GM23338 (cell line): ENCODE measurements at regions not wholly inside any gene's neighbourhood (a gene's known extent, or its start where the extent isn't known, plus 50 kb on each side); places are given as distances from the start of the nearest gene placed in this dataset.
A peak's percentile ranks its signal among the peaks of the same experiment; 100 is the strongest.

Source experiments
- ATAC-seq: fragments of 200-7000 bp; cut with Tn5 transposase; 3 replicates; pipeline ENCODE4 v1.9.1; 2020
- DNase-seq: peaks from one replicate; pipeline ENCODE4 v3.0.0-alpha.2; 2015; ENCODE audit warnings: low spot score
- H2AFZ ChIP-seq: fragments of 200-600 bp; sonication (generic); 2 replicates; pipeline ENCODE4 v1.8.0; 2016; ENCODE audit warnings: antibody characterized with exemption, mild to moderate bottlenecking, moderate library complexity
- H3F3A ChIP-seq: fragments of 200-600 bp; sonication (generic); replicated peaks from 2 replicates; pipeline ENCODE4 v1.8.0; 2017; ENCODE audit warnings: antibody characterized with exemption, mixed run types, low read depth
- H3K27ac ChIP-seq: fragments of 200-600 bp; sonication (generic); 2 replicates; pipeline ENCODE4 v1.6.1; 2016; ENCODE audit warnings: low read depth
- H3K27me3 ChIP-seq: fragments of 200-600 bp; sonication (generic); 2 replicates; pipeline ENCODE4 v1.8.0; 2016; ENCODE audit warnings: mild to moderate bottlenecking, mixed run types, moderate library complexity; ENCODE audit not compliant: insufficient read depth
- H3K36me3 ChIP-seq: fragments of 200-600 bp; sonication (generic); 2 replicates; pipeline ENCODE4 v1.8.0; 2016; ENCODE audit warnings: mild to moderate bottlenecking; ENCODE audit not compliant: insufficient read depth
- H3K4me1 ChIP-seq: fragments of 200-600 bp; sonication (generic); 2 replicates; pipeline ENCODE4 v1.8.0; 2016; ENCODE audit warnings: mild to moderate bottlenecking, moderate library complexity; ENCODE audit not compliant: insufficient read depth
- H3K4me2 ChIP-seq: fragments of 200-600 bp; sonication (generic); 2 replicates; pipeline ENCODE4 v1.7.1; 2017; ENCODE audit warnings: mixed run types
- H3K4me3 ChIP-seq: fragments of 200-600 bp; sonication (generic); 2 replicates; pipeline ENCODE4 v1.6.1; 2016; ENCODE audit warnings: mixed run types
- H3K79me2 ChIP-seq: fragments of 200-600 bp; sonication (generic); replicated peaks from 2 replicates; pipeline ENCODE4 v1.8.0; 2017; ENCODE audit warnings: mild to moderate bottlenecking; ENCODE audit not compliant: insufficient read depth
- H3K9me2 ChIP-seq: fragments of 200-600 bp; sonication (generic); 2 replicates; pipeline ENCODE4 v1.8.0; 2017; ENCODE audit not compliant: insufficient read depth
- H4K20me1 ChIP-seq: fragments of 200-600 bp; sonication (generic); replicated peaks from 2 replicates; pipeline ENCODE4 v1.8.0; 2017; ENCODE audit warnings: mild to moderate bottlenecking; ENCODE audit not compliant: insufficient read depth
- H3K27ac Mint-ChIP-seq: 2 replicates; pipeline ENCODE4 v1.8.0; 2020; ENCODE audit warnings: inconsistent platforms, mild to moderate bottlenecking, moderate library complexity, mixed read lengths
- H3K27me3 Mint-ChIP-seq: 3 replicates; pipeline ENCODE4 v1.8.0; 2022; ENCODE audit warnings: low read depth, mild to moderate bottlenecking, moderate library complexity, mixed read lengths, inconsistent platforms; ENCODE audit not compliant: insufficient read depth, poor library complexity
- H3K36me3 Mint-ChIP-seq: 3 replicates; pipeline ENCODE4 v1.8.0; 2021; ENCODE audit warnings: low read depth, mild to moderate bottlenecking, inconsistent platforms, moderate library complexity, mixed read lengths
- H3K4me1 Mint-ChIP-seq: 3 replicates; pipeline ENCODE4 v1.8.0; 2020; ENCODE audit warnings: mild to moderate bottlenecking, inconsistent platforms, mixed read lengths
- H3K4me3 Mint-ChIP-seq: 3 replicates; pipeline ENCODE4 v1.8.0; 2021; ENCODE audit warnings: moderate library complexity, mild to moderate bottlenecking, inconsistent platforms, mixed read lengths
- H3K9me3 Mint-ChIP-seq: 3 replicates; pipeline ENCODE4 v1.8.0; 2020; ENCODE audit warnings: moderate library complexity, mild to moderate bottlenecking, inconsistent platforms, mixed read lengths
- CREB1 ChIP-seq: fragments of 250-450 bp; sonication (Bioruptor Pico); IDR thresholded peaks from 2 replicates; pipeline ENCODE4 v1.5.0; 2020; ENCODE audit warnings: low read depth, mild to moderate bottlenecking, moderate library complexity
- EZH2 ChIP-seq: fragments of 200-600 bp; sonication (generic); IDR thresholded peaks from one replicate; pipeline ENCODE4 v1.8.0; 2017; ENCODE audit warnings: antibody characterized with exemption, mild to moderate bottlenecking, low read depth; ENCODE audit not compliant: unreplicated experiment
- EZH2phosphoT487 ChIP-seq: fragments of 200-600 bp; sonication (generic); IDR thresholded peaks from one replicate; pipeline ENCODE4 v1.8.1; 2018; ENCODE audit warnings: antibody characterized with exemption; ENCODE audit not compliant: unreplicated experiment
- JUNB ChIP-seq: IDR thresholded peaks from one replicate; pipeline ENCODE4 v1.6.1; 2016; ENCODE audit warnings: antibody characterized with exemption; ENCODE audit not compliant: unreplicated experiment
- POLR2AphosphoS5 ChIP-seq: IDR thresholded peaks from 2 replicates; pipeline ENCODE4 v1.6.1; 2016; ENCODE audit warnings: antibody characterized with exemption, low read depth
- STAT1 ChIP-seq: IDR thresholded peaks from one replicate; pipeline ENCODE4 v1.6.1; 2016; ENCODE audit warnings: antibody characterized with exemption; ENCODE audit not compliant: unreplicated experiment
- ZNF114 ChIP-seq: fragments of 250-450 bp; sonication (Bioruptor Pico); IDR thresholded peaks from 2 replicates; pipeline ENCODE4 v1.5.0; 2020; ENCODE audit warnings: mild to moderate bottlenecking, moderate library complexity
- ZNF331 ChIP-seq: fragments of 250-450 bp; sonication (Bioruptor Pico); IDR thresholded peaks from 2 replicates; pipeline ENCODE4 v1.5.0; 2020; ENCODE audit warnings: low read depth, mild to moderate bottlenecking, moderate library complexity
- ZNF462 ChIP-seq: fragments of 250-450 bp; sonication (Bioruptor Pico); IDR thresholded peaks from 2 replicates; pipeline ENCODE4 v1.5.0; 2020; ENCODE audit warnings: mild to moderate bottlenecking, moderate library complexity
- TF ChIP-seq, protein P1 (sequence below), 2 experiments: fragments of 200-600 bp in 1 of 2; sonication (generic) in 1 of 2; conservative IDR thresholded peaks; 2 replicates each; pipeline versions ENCODE4 v1.5.1 to v1.6.1; 2016 to 2017; ENCODE audit warnings: antibody characterized with exemption in 2 of 2, low read depth in 2 of 2, mild to moderate bottlenecking in 2 of 2, moderate library complexity in 1 of 2
- TF ChIP-seq, protein P2 (sequence below): IDR thresholded peaks from 2 replicates; pipeline ENCODE4 v1.6.1; 2016; ENCODE audit warnings: antibody characterized with exemption

GRCh38 chr20:22684763-22685443 is 100.5 kb upstream of the FOXA2 start (continued):
- TF ChIP-seq, protein P1, sequence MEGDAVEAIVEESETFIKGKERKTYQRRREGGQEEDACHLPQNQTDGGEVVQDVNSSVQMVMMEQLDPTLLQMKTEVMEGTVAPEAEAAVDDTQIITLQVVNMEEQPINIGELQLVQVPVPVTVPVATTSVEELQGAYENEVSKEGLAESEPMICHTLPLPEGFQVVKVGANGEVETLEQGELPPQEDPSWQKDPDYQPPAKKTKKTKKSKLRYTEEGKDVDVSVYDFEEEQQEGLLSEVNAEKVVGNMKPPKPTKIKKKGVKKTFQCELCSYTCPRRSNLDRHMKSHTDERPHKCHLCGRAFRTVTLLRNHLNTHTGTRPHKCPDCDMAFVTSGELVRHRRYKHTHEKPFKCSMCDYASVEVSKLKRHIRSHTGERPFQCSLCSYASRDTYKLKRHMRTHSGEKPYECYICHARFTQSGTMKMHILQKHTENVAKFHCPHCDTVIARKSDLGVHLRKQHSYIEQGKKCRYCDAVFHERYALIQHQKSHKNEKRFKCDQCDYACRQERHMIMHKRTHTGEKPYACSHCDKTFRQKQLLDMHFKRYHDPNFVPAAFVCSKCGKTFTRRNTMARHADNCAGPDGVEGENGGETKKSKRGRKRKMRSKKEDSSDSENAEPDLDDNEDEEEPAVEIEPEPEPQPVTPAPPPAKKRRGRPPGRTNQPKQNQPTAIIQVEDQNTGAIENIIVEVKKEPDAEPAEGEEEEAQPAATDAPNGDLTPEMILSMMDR (conservative IDR thresholded peaks at IDR 0.05; ENCODE audit: low read depth in 2 of 2), result peak; percentile 24 to 61; a peak in 3 of 4 replicates
- TF ChIP-seq STAT1 (no peak), ZNF331 (CRISPR knock-in tag) (no peak)
- TF ChIP-seq, protein P2, sequence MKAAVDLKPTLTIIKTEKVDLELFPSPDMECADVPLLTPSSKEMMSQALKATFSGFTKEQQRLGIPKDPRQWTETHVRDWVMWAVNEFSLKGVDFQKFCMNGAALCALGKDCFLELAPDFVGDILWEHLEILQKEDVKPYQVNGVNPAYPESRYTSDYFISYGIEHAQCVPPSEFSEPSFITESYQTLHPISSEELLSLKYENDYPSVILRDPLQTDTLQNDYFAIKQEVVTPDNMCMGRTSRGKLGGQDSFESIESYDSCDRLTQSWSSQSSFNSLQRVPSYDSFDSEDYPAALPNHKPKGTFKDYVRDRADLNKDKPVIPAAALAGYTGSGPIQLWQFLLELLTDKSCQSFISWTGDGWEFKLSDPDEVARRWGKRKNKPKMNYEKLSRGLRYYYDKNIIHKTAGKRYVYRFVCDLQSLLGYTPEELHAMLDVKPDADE, result no peak

DNA sequence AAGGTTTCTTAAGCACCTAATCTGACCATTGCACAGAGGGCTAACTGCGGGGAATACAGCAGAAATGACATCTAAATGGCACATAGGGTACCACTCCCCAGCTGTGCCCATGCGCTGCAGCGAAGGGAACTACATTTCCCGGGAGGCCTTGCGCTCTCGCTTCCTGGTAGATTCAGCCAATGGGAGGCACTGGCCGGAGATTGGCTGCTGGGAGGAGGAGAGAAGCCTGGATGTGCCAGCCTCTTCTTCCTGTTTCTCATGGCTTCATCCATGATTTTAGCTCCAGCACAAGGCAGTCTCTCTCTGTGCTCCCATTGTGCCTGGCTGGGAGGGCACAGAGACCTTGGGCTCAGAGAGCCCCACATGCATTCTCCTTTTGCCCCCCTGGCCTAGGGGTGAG is 101.7 kb upstream of the FOXA2 start:
- H3K4me2 ChIP-seq, result no peak overlapping the region
- DNase-seq (peak; percentile 85), ATAC-seq (peak; percentile 84)
- H4K20me1 ChIP-seq, result no peaks in the 10 kb centered on the region
- H3K27ac ChIP-seq, result no peak overlapping the region
- peaks cover 14% of the 10 kb centered on the region for H3K9me2 ChIP-seq
- no peaks in the 10 kb centered on the region for H3F3A ChIP-seq
- H3K27ac Mint-ChIP-seq, result no peak overlapping the region
- H3K4me3 ChIP-seq, result no peak overlapping the region
- peak overlapping the region; percentile 87; the same call in 1 of the 2 replicates for H2AFZ ChIP-seq
- H3K27me3 ChIP-seq, result no peaks in the 10 kb centered on the region
- H3K9me3 Mint-ChIP-seq, result peaks cover 27% of the 10 kb centered on the region
- peaks cover 7% of the 10 kb centered on the region; the same call in 2 of the 3 replicates for H3K36me3 Mint-ChIP-seq
- H3K4me3 Mint-ChIP-seq, result no peak overlapping the region
- H3K79me2 ChIP-seq, result no peaks in the 10 kb centered on the region
- peaks cover 26% of the 10 kb centered on the region for H3K27me3 Mint-ChIP-seq
- no peaks in the 10 kb centered on the region; the same call in 1 of the 2 replicates for H3K4me1 ChIP-seq
- H3K36me3 ChIP-seq, result no peaks in the 10 kb centered on the region
- H3K4me1 Mint-ChIP-seq, result peaks cover 9% of the 10 kb centered on the region
- TF ChIP-seq, protein P2, result peak; percentile 84
- TF ChIP-seq ZNF462 (CRISPR knock-in tag), result no peak
- TF ChIP-seq ZNF114 (CRISPR knock-in tag), result no peak
- 0 out of 2 replicates have a peak, but pooled peaks have one; percentile 30 for TF ChIP-seq POLR2AphosphoS5
- no peak for TF ChIP-seq CREB1 (CRISPR knock-in tag)
- TF ChIP-seq EZH2, result no peak
- no peak for TF ChIP-seq EZH2phosphoT487
- no peak for TF ChIP-seq ZNF331 (CRISPR knock-in tag)
- TF ChIP-seq JUNB, result no peak
